SHP77 (cell line): ENCODE measurements at regions not wholly inside any gene's neighbourhood (a gene's known extent, or its start where the extent isn't known, plus 50 kb on each side); places are given as distances from the start of the nearest gene placed in this dataset.

Source experiments
- DNase-seq, 2 experiments: peaks; one replicate each; lab custom pipeline; 2025; lab: John Stamatoyannopoulos, UW

- no peak for DNase-seq
These were observed 60.3 kb downstream of the SEC61B start for GRCh38 chr9:99282406-99282805.

- DNase-seq, result no peak
These were observed 63.9 kb downstream of the SEC61B start for GRCh38 chr9:99285965-99286364.

- DNase-seq, result no peak
These were observed 64.5 kb downstream of the SEC61B start for GRCh38 chr9:99286536-99286935.

DNA sequence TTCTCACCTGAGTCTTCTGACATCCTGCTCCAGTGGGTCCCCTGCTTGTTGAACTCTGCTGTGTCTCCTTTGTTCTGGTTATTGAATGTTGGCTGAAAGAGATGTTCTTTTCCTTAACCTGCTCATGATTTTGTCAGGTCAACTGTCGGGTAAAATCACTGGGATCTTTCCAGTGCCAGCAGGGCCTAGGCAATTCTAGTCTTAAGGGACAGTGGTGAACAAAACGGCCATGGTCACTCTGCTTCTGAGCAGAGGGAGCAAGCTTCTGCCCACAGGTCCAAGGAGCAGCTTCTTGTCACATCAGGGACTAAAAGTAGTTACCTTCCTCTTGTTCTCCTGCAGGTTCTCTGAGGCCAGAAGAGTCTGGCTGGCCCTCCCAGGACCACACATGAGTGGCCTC is 65.6 kb downstream of the SEC61B start:
- no peak for DNase-seq

GRCh38 chr9:99288830-99289229 is 66.7 kb downstream of the SEC61B start:
- DNase-seq, result no peak

GRCh38 chr9:99294850-99295461 is 72.9 kb downstream of the SEC61B start:
- DNase-seq, result no peak

- DNase-seq, result no peak
These were observed 74.3 kb downstream of the SEC61B start for GRCh38 chr9:99296291-99296951.

- no peak for DNase-seq
These were observed 76.5 kb downstream of the SEC61B start for GRCh38 chr9:99298614-99299013.

GRCh38 chr9:99299211-99300102 is 77.4 kb downstream of the SEC61B start:
- DNase-seq, result no peak

- DNase-seq, result no peak
These were observed 78.0 kb downstream of the SEC61B start for GRCh38 chr9:99300103-99300439.

DNA sequence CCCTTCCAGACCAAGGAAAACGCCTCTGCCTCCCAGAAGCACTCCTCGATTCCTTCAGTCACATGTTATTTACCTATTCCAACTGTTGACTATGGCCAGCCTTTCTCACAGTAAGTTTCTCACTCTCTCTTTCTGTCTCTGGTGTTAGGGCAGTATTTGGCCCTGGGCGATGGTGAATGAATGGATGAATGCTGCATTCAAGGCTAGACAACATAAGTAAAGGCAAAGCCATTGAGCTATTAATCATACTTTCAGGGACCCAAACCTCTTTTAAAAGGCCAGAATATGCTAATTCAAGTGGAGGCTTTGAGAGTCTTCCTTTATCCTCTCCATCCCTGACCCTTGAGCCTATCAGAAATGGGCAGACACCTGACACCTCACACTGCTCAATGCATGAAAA is 78.5 kb downstream of the SEC61B start:
- DNase-seq, result no peak

DNA sequence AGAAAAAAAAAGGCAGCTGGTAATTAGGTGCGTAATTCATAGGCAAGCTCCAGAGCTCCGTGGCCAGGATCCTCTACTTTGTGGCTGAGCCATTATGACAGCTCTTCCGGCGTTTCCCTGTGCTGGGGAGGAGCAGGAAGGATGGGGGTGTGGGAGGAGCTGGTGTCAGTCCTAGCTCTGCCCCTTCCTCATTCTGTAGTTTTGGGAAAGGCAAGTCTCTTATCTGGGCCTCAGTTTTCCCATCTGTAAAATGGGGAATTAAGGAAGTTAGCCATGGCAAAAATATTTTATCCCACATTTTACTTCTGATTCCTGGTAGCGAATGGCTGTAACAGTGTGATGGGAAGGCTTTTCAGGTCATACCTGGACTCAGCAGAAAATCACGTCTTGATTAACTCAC is 81.1 kb downstream of the SEC61B start:
- DNase-seq, result no peak

- DNase-seq, result no peak
These were observed 83.0 kb downstream of the SEC61B start for GRCh38 chr9:99305124-99305523.

DNA sequence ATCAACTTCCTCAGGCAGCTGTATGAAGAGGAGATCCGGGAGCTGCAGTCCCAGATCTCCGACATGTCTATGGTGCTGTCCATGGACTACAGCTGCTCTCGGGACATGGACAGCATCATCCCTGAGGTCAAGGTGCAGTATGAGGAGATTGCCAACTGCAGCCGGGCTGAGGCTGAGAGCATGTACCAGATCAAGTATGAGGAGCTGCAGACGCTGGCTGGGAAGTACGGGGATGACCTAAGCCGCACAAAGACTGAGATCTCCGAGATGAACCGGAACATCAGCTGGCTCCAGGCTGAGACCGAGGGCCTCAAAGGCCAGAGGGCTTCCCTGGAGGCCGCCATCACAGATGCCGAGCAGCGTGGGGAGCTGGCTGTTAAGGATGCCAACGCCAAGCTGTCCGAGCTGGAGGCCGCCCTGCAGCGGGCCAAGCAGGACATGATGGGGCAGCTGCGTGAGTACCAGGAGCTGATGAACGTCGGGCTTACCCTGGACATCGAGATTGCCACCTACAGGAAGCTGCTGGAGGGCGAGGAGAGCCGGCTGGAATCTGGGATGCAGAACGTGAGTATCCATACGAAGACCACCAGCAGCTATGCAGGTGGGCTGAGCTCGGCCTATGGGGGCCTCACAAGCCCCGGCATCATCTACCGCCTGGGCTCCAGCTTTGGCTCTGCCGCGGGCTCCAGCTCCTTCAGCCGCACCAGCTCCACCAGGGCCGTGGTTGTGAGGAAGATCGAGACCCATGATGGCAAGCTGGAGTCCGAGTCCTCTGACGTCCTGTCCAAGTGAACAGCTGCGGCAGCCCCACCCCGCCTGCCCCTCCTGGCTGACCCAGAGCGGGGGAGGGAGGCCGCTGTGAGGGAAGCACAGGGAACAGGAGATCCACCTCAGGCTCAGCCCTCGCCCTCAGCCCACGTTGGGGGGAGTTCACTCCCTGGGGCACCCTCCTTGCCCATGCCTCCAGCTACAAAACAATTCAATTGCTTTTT is 84.0 kb downstream of the SEC61B start:
- no peak for DNase-seq

- no peak for DNase-seq
These were observed 85.8 kb downstream of the SEC61B start for GRCh38 chr9:99307851-99308250.

GRCh38 chr9:99309141-99309939 is 87.3 kb downstream of the SEC61B start:
- DNase-seq, result no peak

DNA sequence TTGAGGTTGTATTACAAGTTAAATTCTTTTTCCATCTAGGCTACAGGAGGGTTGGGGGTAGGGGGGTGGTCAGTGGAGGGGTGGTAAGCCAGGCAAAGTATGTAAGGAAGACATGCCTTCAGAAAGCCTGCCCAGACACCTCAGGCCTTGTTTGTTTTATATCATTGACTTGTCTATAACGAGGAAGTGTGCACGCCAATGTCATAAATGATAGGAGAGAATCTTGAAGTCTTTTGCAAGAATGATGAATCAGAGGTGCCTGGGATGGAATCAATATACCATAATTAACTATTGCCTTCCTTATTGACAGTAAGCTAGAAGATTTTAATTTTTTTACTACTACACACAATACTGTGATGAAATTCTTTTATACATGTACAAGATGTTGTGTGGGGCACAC is 90.7 kb downstream of the SEC61B start:
- no peak for DNase-seq

DNA sequence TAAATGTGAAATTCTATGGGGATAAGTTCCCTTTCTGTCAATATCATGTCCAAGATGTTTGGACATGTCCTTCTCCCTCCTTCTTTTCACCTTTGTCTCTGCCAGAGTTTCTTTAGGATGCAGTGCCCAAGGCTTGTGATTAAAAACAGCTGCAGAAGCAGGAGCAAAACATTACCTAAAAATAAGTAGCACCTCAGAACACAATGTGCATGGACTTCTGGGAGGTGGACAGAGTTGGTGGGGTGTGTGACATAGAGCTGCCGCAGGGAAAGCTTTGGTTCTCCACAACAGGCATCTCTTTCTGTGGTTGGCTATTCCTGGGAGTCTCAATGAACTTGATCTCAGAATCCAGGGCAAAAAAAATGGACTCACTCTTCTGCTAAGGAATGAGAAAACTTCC is 97.0 kb downstream of the SEC61B start:
- no peak for DNase-seq

- no peak for DNase-seq
These were observed 100.2 kb downstream of the SEC61B start for GRCh38 chr9:99322299-99322698.

DNA sequence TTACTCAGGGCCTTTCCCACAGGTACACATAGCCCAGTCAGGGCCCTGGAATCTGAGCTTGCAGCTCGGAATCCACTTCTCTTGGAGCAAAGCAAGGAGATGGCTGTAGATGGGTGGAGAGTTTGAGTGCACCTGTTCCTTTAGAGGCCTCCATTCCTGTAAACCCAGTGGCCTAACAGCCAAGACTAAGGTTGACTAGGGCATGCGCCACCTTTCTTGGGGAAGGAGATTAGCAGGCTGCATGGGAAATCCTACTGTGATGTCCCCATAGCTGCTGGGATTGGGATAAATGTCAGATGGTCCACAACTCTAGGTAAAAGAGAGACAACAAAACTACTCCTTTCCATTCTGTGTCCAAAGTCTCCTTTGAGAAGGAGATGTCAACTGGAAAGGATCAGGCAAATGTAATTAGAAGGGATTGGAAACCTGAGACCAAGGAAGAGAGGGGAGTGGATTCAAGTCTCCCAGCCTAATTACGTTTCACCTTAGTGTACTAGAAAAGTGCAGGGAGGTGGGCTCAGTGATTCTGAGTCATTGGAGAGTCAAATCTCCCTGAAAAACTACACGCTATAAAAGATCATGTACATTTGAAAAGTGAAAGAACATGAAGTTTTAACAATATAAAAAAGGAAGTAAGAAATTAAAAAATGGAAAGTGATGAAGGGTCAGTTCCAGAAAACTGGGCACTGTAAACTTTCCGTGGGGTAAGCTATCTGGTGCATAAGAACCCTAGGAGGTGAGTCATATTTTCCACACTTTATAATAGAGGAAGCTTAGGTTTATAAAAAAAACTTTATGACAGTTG is 104.2 kb downstream of the SEC61B start:
- no peak for DNase-seq

- DNase-seq, result no peak
These were observed 104.8 kb downstream of the SEC61B start for GRCh38 chr9:99326917-99327189.
